OCI-LY7 (cell line): ENCODE measurements at regions not wholly inside any gene's neighbourhood (a gene's known extent, or its start where the extent isn't known, plus 50 kb on each side); places are given as distances from the start of the nearest gene placed in this dataset.
"Not testable (repeated sequence)": the region's sequence is repeated elsewhere in the genome, so short reads cannot be mapped to it uniquely, and the experiment has no call there.

Source experiments
- CTCF ChIP-seq: fragments of 200-600 bp; sonication (generic); conservative IDR thresholded peaks from 2 replicates; pipeline ENCODE4 v1.5.1; 2014; ENCODE audit warnings: mild to moderate bottlenecking, antibody characterized with exemption, low read length, moderate library complexity, mixed read lengths
- EZH2phosphoT487 ChIP-seq: fragments of 200-600 bp; sonication (generic); IDR thresholded peaks from 2 replicates; pipeline ENCODE4 v1.6.1; 2018; ENCODE audit warnings: low read depth, borderline replicate concordance, mild to moderate bottlenecking, mixed run types, antibody characterized with exemption, low read length, moderate library complexity, mixed read lengths

GRCh38 chr5:62255551-62255950, 50.5 kb upstream of the KIF2A start:
- not testable (repeated sequence) for TF ChIP-seq CTCF, EZH2phosphoT487
